ENCODE measurements at regions not wholly inside any gene's neighbourhood (a gene's known extent, or its start where the extent isn't known, plus 50 kb on each side); places are given as distances from the start of the nearest gene placed in this dataset.

DNA sequence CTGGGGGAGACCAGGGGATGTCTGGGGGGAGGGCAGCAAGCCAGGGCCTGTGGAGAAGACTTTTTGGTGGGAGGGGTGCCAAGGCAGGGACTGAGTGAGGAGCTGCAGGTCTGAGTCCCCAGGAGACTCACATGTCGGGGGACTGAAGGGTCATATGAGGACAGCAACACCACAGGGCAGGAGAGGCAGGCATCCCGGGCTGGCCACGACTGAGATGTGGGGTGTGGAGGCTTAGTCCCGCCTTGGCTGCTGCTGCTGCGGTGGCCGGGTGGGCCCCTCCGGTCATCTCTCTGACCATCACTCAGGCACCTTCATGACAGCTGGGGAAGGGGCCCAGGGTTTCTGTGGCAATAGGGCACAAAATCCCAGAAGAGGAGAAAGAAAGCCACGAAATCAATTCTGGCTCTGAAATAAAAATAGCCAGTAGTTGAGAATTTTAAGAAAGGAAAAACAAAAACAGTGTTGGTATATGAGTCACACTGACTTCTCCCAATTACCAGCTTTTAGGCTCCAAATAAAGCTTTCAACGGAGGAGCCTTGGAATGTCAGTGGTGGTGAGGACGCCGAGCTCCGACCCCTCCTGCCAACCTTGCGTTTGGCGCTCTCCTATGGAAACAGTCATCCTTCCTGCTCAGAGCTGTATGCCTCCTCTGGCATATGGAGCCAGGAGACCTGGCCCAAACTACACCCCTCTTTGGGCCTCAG lies 52.9 kb upstream of the ITGA11 start:
- H3K4me1 ChIP-seq (ENCODE audit: control insufficient read depth, extremely low read depth, insufficient read depth, low read length): peaks cover 11% of the 10 kb centered on the region
- H4K20me1 ChIP-seq (ENCODE audit: control insufficient read depth, extremely low read depth, insufficient read depth, low read length): no peaks in the 10 kb centered on the region
- no peak overlapping the region for H3K4me3 ChIP-seq (replicated peaks in 1 of 4; ENCODE audit: control extremely low read depth in 1 of 4, insufficient read depth in 1 of 4, low read depth in 3 of 4, low read length in 4 of 4)
- DNase-seq (ENCODE audit: low read depth in 2 of 2): peak; percentile 57 to 90
- no peaks in the 10 kb centered on the region for H3K9me3 ChIP-seq (ENCODE audit: control insufficient read depth, insufficient read depth, low read depth, low read length)
- TF ChIP-seq CTCF (conservative IDR thresholded peaks at IDR 0.05 in 1 of 2, IDR thresholded peaks at IDR 0.05 in 1 of 2; ENCODE audit: low read depth in 1 of 2, low read length in 2 of 2): no peak
- no peak for TF ChIP-seq EZH2 (IDR thresholded peaks at IDR 0.05; ENCODE audit: low read length, missing control alignments)
- H2AFZ ChIP-seq (ENCODE audit: low read length): no peak overlapping the region
- peak overlapping the region; percentile 45 for H3K4me2 ChIP-seq (ENCODE audit: extremely low read depth, insufficient read depth, low read length)
- H3K27me3 ChIP-seq (ENCODE audit: control insufficient read depth, insufficient read depth, low read length): peaks cover 6% of the 10 kb centered on the region
- H3K9ac ChIP-seq (ENCODE audit: insufficient read depth, low read length): no peak overlapping the region
- H3K36me3 ChIP-seq (ENCODE audit: control insufficient read depth, insufficient read depth, low read length): no peaks in the 10 kb centered on the region
- H3K27ac ChIP-seq (ENCODE audit: insufficient read depth, low read length): no peak overlapping the region
- H3K79me2 ChIP-seq (ENCODE audit: control insufficient read depth, insufficient read depth, low read length): no peaks in the 10 kb centered on the region

DNA sequence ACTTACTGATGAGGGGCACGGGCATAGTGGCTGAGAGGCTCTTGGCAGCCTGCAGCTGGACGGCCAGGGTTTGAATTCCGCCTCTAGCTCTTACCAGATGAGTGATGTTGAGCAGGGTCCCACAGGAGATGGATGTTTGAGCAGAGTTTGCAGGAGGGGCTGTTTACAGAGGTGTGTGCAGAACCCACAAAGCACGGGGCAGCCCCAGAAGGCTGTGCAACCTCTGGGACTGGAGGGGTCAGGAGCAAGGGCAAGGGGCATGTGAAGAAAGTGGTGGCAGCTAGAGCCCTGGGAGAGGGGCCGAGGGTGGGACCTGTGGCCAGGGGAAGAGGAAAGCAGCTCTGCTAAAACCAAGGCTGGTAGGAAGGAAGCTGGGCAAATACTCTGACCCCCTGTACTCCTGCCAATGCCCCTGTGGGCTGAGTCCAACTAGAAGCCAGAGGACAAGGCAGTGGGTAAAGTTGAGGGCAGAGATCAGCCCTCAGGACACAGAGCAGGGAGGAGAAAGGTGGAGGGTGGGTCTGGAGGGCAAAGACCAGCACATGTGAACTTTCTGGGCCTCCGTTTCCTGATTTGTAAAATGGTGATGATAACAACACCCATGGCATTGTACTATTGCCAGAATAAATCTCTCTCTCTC lies 53.9 kb upstream of the ITGA11 start:
- Histone ChIP-seq H4K20me1 (ENCODE audit: control insufficient read depth, extremely low read depth, insufficient read depth, low read length) (no peaks in the 10 kb centered on the region), H3K4me3 (replicated peaks in 1 of 4; ENCODE audit: control extremely low read depth in 1 of 4, insufficient read depth in 1 of 4, low read depth in 3 of 4, low read length in 4 of 4) (no peak overlapping the region), H3K79me2 (ENCODE audit: control insufficient read depth, insufficient read depth, low read length) (no peaks in the 10 kb centered on the region), H3K9me3 (ENCODE audit: control insufficient read depth, insufficient read depth, low read depth, low read length) (no peaks in the 10 kb centered on the region), H2AFZ (ENCODE audit: low read length) (no peak overlapping the region), H3K9ac (ENCODE audit: insufficient read depth, low read length) (no peak overlapping the region), H3K4me1 (ENCODE audit: control insufficient read depth, extremely low read depth, insufficient read depth, low read length) (peaks cover 11% of the 10 kb centered on the region), H3K36me3 (ENCODE audit: control insufficient read depth, insufficient read depth, low read length) (no peaks in the 10 kb centered on the region), H3K4me2 (ENCODE audit: extremely low read depth, insufficient read depth, low read length) (no peak overlapping the region), H3K27me3 (ENCODE audit: control insufficient read depth, insufficient read depth, low read length) (peaks cover 3% of the 10 kb centered on the region), H3K27ac (ENCODE audit: insufficient read depth, low read length) (no peak overlapping the region)
- no peak for DNase-seq (ENCODE audit: low read depth in 2 of 2)
- TF ChIP-seq CTCF (conservative IDR thresholded peaks at IDR 0.05 in 1 of 2, IDR thresholded peaks at IDR 0.05 in 1 of 2; ENCODE audit: low read depth in 1 of 2, low read length in 2 of 2) (no peak), EZH2 (IDR thresholded peaks at IDR 0.05; ENCODE audit: low read length, missing control alignments) (no peak)

DNA sequence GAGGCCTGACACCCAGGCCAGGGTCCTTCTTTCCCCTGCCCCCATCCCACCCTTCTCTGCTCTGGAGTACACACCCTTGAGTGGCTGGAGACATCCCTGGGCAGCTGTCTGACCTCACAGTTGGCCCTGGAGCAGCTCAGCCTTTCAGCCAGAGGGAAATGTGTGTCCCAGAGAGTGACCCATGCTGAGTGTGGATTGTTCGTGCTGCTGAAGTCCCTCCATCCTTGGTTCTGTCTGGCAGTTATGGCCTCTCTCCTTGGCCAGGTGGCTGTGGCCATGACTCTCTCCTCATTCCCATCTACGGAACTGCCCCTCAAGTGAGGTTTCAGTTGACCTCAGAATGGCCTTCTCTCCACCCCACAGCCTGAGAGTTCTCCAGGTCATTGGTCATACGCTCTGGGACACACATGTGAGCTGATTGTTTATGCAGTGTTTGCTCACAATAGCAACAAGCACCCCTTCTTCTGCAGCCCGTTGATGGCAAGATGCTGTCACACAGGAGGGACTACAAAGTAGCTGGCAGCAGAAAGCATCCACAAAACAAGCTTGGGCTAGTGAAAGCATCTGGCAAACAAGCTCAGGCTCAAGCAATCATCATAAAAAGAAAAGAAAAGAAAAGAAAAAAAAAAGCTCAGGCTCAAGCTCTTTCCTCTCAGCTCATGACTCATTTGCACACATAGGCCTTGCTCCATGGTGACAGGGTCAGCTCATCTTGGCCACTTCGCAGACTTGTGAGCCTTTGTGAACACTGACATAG lies 55.3 kb upstream of the ITGA11 start:
- H3K79me2 ChIP-seq (ENCODE audit: control insufficient read depth, insufficient read depth, low read length): no peaks in the 10 kb centered on the region
- DNase-seq (ENCODE audit: low read depth in 2 of 2): peak; percentile 35 to 71
- no peaks in the 10 kb centered on the region for H4K20me1 ChIP-seq (ENCODE audit: control insufficient read depth, extremely low read depth, insufficient read depth, low read length)
- no peak overlapping the region for H3K27ac ChIP-seq (ENCODE audit: insufficient read depth, low read length)
- H3K36me3 ChIP-seq (ENCODE audit: control insufficient read depth, insufficient read depth, low read length): no peaks in the 10 kb centered on the region
- H3K4me1 ChIP-seq (ENCODE audit: control insufficient read depth, extremely low read depth, insufficient read depth, low read length): peaks cover 11% of the 10 kb centered on the region
- no peaks in the 10 kb centered on the region for H3K9me3 ChIP-seq (ENCODE audit: control insufficient read depth, insufficient read depth, low read depth, low read length)
- no peak overlapping the region for H2AFZ ChIP-seq (ENCODE audit: low read length)
- no peak for TF ChIP-seq EZH2 (IDR thresholded peaks at IDR 0.05; ENCODE audit: low read length, missing control alignments)
- TF ChIP-seq CTCF (conservative IDR thresholded peaks at IDR 0.05 in 1 of 2, IDR thresholded peaks at IDR 0.05 in 1 of 2; ENCODE audit: low read depth in 1 of 2, low read length in 2 of 2): no peak
- no peak overlapping the region for H3K9ac ChIP-seq (ENCODE audit: insufficient read depth, low read length)
- H3K4me3 ChIP-seq (replicated peaks in 1 of 4; ENCODE audit: control extremely low read depth in 1 of 4, insufficient read depth in 1 of 4, low read depth in 3 of 4, low read length in 4 of 4): no peak overlapping the region
- H3K27me3 ChIP-seq (ENCODE audit: control insufficient read depth, insufficient read depth, low read length): peaks cover 5% of the 10 kb centered on the region
- H3K4me2 ChIP-seq (ENCODE audit: extremely low read depth, insufficient read depth, low read length): no peak overlapping the region
